Astrocyte (in vitro differentiated cells and primary cell): ENCODE measurements at regions not wholly inside any gene's neighbourhood (a gene's known extent, or its start where the extent isn't known, plus 50 kb on each side); places are given as distances from the start of the nearest gene placed in this dataset.

Experiments
- EZH2 ChIP-seq: IDR thresholded peaks from 2 replicates; pipeline ENCODE4 v1.6.1; 2012; ENCODE audit warnings: mild to moderate bottlenecking, low read length, inconsistent platforms; ENCODE audit not compliant: insufficient read depth
- TF ChIP-seq, protein P1 (sequence below): IDR thresholded peaks from 2 replicates; pipeline ENCODE4 v1.5.1; 2011; ENCODE audit warnings: low read depth, mild to moderate bottlenecking, inconsistent platforms, low read length, moderate library complexity; ENCODE audit not compliant: insufficient read depth

DNA sequence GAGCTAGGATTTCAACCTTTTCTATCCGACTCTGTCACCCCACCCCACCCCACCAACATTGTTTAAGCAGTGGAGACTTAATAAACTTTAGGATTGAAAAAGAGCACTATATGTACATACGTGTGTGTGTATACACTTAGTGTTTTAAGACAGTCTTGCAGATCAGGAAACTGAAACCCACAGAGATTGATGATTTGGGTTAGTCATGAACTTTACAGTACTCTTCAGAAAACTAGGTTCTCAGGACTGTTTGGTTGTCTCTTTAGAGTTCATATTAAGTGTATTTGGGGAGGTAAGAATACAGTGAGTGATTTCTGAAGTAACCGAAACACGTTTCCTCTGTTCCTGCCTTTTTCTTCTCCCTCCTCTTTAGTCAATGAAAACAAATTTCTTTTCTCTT is 1043.1 kb downstream of the TLE1 start:
- TF ChIP-seq, protein P1, sequence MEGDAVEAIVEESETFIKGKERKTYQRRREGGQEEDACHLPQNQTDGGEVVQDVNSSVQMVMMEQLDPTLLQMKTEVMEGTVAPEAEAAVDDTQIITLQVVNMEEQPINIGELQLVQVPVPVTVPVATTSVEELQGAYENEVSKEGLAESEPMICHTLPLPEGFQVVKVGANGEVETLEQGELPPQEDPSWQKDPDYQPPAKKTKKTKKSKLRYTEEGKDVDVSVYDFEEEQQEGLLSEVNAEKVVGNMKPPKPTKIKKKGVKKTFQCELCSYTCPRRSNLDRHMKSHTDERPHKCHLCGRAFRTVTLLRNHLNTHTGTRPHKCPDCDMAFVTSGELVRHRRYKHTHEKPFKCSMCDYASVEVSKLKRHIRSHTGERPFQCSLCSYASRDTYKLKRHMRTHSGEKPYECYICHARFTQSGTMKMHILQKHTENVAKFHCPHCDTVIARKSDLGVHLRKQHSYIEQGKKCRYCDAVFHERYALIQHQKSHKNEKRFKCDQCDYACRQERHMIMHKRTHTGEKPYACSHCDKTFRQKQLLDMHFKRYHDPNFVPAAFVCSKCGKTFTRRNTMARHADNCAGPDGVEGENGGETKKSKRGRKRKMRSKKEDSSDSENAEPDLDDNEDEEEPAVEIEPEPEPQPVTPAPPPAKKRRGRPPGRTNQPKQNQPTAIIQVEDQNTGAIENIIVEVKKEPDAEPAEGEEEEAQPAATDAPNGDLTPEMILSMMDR: no peak
- no peak for TF ChIP-seq EZH2
